A673 (cell line): ENCODE measurements at regions not wholly inside any gene's neighbourhood (a gene's known extent, or its start where the extent isn't known, plus 50 kb on each side); places are given as distances from the start of the nearest gene placed in this dataset.

ENCODE experiments used
- BruUV-seq: library from RNA; stranded (reverse); fragments of 400-500 nt; replicated peaks from 2 replicates; lab custom pipeline; 2021; lab: Mats Ljungman, UMichigan
- CTCF ChIA-PET: fragments of 300-600 bp; sonication (Branson Sonifier 250); formaldehyde crosslinking; loops from one replicate; lab custom pipeline; 2022; ENCODE audit warnings: antibody characterized with exemption; lab: Charles Lee
- POLR2A ChIA-PET: fragments of 300-600 bp; sonication (Branson Sonifier 250); formaldehyde crosslinking; loops from one replicate; lab custom pipeline; 2022; ENCODE audit warnings: antibody characterized with exemption; ENCODE audit not compliant: low non-redundant PET; lab: Charles Lee
- DNase-seq: peaks from one replicate; pipeline ENCODE4 v3.0.0-alpha.2; 2015; ENCODE audit warnings: low spot score
- H3K27ac ChIP-seq: fragments of 200-600 bp; sonication (generic); 2 replicates; pipeline ENCODE4 v1.5.1; 2016; ENCODE audit warnings: mixed run types, low read depth, mild to moderate bottlenecking, mixed read lengths, antibody characterized with exemption, low read length; ENCODE audit not compliant: poor library complexity, severe bottlenecking
- H3K27me3 ChIP-seq: fragments of 200-600 bp; sonication (generic); replicated peaks from 2 replicates; pipeline ENCODE4 v1.6.1; 2017; ENCODE audit warnings: mixed run types, low read depth, mild to moderate bottlenecking, mixed read lengths, antibody characterized with exemption, low read length; ENCODE audit not compliant: insufficient read depth, poor library complexity
- H3K36me3 ChIP-seq: fragments of 200-600 bp; sonication (generic); 2 replicates; pipeline ENCODE4 v1.6.1; 2016; ENCODE audit warnings: mixed run types, mild to moderate bottlenecking, mixed read lengths, antibody characterized with exemption, low read length; ENCODE audit not compliant: insufficient read depth, poor library complexity, severe bottlenecking
- H3K4me1 ChIP-seq: fragments of 200-600 bp; sonication (generic); 2 replicates; pipeline ENCODE4 v1.6.1; 2017; ENCODE audit warnings: mixed run types, mild to moderate bottlenecking, mixed read lengths, antibody characterized with exemption, low read length; ENCODE audit not compliant: insufficient read depth, poor library complexity, severe bottlenecking
- H3K4me3 ChIP-seq: fragments of 200-600 bp; sonication (generic); 2 replicates; pipeline ENCODE4 v1.5.1; 2016; ENCODE audit warnings: low read depth, mixed run types, mild to moderate bottlenecking, mixed read lengths, low read length; ENCODE audit not compliant: poor library complexity, severe bottlenecking
- H3K9me3 ChIP-seq: fragments of 200-600 bp; sonication (generic); 2 replicates; pipeline ENCODE4 v1.6.1; 2016; ENCODE audit warnings: mixed run types, low read depth, mild to moderate bottlenecking, mixed read lengths, antibody characterized with exemption, low read length; ENCODE audit not compliant: poor library complexity, severe bottlenecking
- EZH2 ChIP-seq: fragments of 200-600 bp; sonication (generic); IDR thresholded peaks from 2 replicates; pipeline ENCODE4 v1.6.1; 2017; ENCODE audit warnings: borderline replicate concordance, low read depth, mild to moderate bottlenecking, mixed read lengths, antibody characterized with exemption, low read length; ENCODE audit not compliant: poor library complexity, severe bottlenecking
- intact Hi-C: fragments of 100-400 bp; cut with micrococcal nuclease; formaldehyde crosslinking; loops from one replicate; pipeline ENCODE4 v1.10.0; 2022; ENCODE audit not compliant: unreplicated experiment
- TF ChIP-seq, protein P1 (sequence below): fragments of 300-800, 200-600 bp; sonication (generic); conservative IDR thresholded peaks from 2 replicates; pipeline ENCODE4 v1.5.1; 2017; ENCODE audit warnings: low read depth, mild to moderate bottlenecking, antibody characterized with exemption, low read length, moderate library complexity, mixed read lengths

GRCh38 chr12:78385541-78385940 is 479.0 kb upstream of the SYT1 start:
- Histone ChIP-seq H3K36me3 (no peaks in the 10 kb centered on the region), H3K27ac (no peak overlapping the region), H3K9me3 (no peaks in the 10 kb centered on the region), H3K27me3 (no peaks in the 10 kb centered on the region), H3K4me1 (no peaks in the 10 kb centered on the region), H3K4me3 (no peak overlapping the region)
- no TSS peak for BruUV-seq
- TF ChIP-seq, protein P1, sequence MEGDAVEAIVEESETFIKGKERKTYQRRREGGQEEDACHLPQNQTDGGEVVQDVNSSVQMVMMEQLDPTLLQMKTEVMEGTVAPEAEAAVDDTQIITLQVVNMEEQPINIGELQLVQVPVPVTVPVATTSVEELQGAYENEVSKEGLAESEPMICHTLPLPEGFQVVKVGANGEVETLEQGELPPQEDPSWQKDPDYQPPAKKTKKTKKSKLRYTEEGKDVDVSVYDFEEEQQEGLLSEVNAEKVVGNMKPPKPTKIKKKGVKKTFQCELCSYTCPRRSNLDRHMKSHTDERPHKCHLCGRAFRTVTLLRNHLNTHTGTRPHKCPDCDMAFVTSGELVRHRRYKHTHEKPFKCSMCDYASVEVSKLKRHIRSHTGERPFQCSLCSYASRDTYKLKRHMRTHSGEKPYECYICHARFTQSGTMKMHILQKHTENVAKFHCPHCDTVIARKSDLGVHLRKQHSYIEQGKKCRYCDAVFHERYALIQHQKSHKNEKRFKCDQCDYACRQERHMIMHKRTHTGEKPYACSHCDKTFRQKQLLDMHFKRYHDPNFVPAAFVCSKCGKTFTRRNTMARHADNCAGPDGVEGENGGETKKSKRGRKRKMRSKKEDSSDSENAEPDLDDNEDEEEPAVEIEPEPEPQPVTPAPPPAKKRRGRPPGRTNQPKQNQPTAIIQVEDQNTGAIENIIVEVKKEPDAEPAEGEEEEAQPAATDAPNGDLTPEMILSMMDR = no peak
- no peak for TF ChIP-seq EZH2
- POLR2A ChIA-PET = no interaction called here
- no peak for DNase-seq
- intact Hi-C loops = no loop called here
- CTCF ChIA-PET = no interaction called here

- no TSS peak for BruUV-seq
- POLR2A ChIA-PET = no interaction called here
- intact Hi-C loops = no loop called here
- Histone ChIP-seq H3K9me3 (no peaks in the 10 kb centered on the region), H3K36me3 (no peaks in the 10 kb centered on the region), H3K27ac (no peak overlapping the region), H3K4me1 (no peaks in the 10 kb centered on the region), H3K27me3 (no peaks in the 10 kb centered on the region), H3K4me3 (no peak overlapping the region)
- TF ChIP-seq, protein P1 = no peak
- no peak for TF ChIP-seq EZH2
- CTCF ChIA-PET = no interaction called here
- no peak for DNase-seq
These were observed 477.7 kb upstream of the SYT1 start for GRCh38 chr12:78386871-78387270.

- Histone ChIP-seq H3K27ac (no peak overlapping the region), H3K36me3 (no peaks in the 10 kb centered on the region), H3K4me3 (no peak overlapping the region), H3K27me3 (no peaks in the 10 kb centered on the region), H3K4me1 (no peaks in the 10 kb centered on the region), H3K9me3 (no peaks in the 10 kb centered on the region)
- no peak for DNase-seq
- intact Hi-C loops = no loop called here
- ChIA-PET POLR2A (no interaction called here), CTCF (no interaction called here)
- no peak for TF ChIP-seq EZH2
- TF ChIP-seq, protein P1 = no peak
- BruUV-seq = no TSS peak
These were observed 476.9 kb upstream of the SYT1 start for GRCh38 chr12:78387721-78388120.
